HG02588 (cell line): ENCODE measurements at regions not wholly inside any gene's neighbourhood (a gene's known extent, or its start where the extent isn't known, plus 50 kb on each side); places are given as distances from the start of the nearest gene placed in this dataset.

Source experiments
- ATAC-seq: cut with Tn5 transposase; IDR thresholded peaks from one replicate; pipeline ENCODE4 v1.9.1; 2021; ENCODE audit warnings: mild to moderate bottlenecking, moderate library complexity; ENCODE audit not compliant: unreplicated experiment

DNA sequence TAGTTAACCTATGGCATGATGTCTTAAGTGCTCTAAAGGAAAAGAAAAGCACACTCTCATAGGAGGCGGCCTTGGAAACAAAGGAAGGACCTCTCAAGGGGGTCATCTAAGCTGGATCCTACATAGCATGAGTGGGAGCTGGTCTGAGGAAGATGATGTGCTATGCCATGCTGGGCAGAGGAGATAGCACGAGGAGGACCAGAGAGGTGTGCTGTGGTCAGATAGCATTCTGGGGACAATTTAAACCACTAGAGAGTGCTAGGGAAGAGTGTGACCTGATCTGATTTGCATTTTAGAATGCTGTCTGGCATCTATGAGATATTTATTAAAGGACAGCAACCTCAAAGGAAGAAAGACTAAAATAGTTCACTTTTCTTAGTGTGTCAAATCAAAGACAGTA, 910.1 kb upstream of the CELF4 start:
- ATAC-seq: no peak

DNA sequence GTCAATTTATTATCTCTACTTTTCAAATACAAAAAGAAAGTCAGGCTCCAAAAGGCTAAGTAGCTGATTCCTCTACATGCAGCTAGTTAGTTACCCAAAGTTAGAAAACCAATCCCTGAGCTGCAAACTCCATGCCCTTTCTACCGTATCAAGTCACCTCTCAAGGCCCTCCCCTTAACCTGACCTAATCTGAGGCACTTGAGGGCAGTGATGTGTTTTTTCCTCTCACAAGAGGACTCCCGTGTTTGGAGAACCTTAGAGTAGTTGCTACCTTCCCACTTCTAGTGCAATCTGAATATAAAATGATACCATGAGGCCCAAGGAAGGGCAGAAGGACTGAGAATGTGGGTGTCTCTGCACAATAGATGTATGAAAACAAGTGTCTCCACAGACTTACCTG, 907.9 kb upstream of the CELF4 start:
- no peak for ATAC-seq

DNA sequence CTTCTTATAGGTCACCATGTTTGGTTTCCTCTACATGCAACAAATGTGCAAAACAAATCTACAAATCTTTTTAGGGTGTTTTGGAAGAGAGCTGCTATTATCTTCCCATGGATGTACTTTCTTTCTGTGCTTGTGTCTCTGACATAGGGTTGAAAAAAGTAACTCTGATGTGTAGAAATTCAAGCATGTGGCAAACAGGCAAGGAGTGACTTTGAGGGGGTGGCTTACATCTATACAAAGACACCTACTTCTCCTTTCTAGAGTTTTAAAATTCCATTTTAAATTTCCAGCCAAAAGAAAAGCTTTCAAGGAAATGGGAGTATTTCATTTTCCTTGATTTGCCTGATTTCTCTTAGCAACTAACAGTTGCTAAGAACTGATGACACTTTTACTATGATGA, 904.8 kb upstream of the CELF4 start:
- no peak for ATAC-seq

DNA sequence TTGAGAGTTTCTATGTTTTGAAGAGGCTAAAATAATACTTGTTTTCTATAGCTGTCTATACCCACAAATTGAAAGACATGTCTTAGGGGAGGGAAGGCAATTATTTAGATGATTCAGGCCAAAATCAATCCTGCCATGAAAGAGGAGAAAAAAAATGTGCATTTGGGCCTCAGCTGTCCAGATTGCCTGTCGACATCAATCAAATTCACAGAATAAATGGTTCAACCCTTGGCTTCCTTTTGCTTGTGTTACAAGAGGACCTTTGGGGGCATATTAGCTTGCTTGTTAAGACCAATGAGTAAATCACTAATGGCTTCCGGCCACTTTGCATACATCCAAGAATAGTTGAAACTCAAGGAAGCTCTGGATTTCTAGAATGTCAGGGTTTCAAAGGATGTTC, 900.8 kb upstream of the CELF4 start:
- no peak for ATAC-seq

DNA sequence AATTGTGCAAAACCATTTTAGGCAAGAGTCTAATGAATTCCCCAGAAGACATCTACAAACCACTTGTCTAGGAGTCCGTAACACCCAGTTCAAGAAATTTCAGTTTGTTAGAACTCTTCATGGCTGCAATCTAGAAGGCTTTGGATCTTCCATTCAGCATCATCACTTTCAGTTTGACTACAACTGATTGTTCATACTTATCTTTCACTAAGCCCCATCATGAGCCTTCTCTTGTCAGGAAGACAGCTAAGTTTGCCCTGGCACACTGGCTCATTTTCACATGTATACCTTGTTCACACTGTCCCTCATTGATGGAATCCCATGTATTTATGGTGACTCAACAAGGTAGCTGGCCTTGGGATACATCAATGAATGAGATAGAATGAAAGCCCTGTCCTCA, 898.4 kb upstream of the CELF4 start:
- ATAC-seq: no peak

DNA sequence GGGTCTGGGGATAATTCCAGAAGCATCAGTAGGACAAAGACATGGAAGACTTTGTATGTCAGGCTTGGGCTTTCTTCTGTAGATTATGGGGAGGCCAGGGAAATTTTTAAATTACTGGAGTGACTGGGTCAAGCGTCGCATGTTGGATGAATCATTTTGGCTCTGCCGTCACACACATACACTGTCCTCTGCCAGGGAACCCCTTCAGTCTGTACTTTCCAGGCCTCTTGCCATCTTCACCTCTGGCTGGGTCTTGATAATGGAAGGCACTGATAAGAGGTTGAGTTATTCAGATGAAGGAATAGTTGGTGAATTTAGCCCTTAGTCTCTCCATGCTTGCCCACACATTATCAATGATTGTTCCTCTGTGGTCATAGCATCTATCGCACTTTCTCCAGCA, 895.1 kb upstream of the CELF4 start:
- ATAC-seq: no peak

DNA sequence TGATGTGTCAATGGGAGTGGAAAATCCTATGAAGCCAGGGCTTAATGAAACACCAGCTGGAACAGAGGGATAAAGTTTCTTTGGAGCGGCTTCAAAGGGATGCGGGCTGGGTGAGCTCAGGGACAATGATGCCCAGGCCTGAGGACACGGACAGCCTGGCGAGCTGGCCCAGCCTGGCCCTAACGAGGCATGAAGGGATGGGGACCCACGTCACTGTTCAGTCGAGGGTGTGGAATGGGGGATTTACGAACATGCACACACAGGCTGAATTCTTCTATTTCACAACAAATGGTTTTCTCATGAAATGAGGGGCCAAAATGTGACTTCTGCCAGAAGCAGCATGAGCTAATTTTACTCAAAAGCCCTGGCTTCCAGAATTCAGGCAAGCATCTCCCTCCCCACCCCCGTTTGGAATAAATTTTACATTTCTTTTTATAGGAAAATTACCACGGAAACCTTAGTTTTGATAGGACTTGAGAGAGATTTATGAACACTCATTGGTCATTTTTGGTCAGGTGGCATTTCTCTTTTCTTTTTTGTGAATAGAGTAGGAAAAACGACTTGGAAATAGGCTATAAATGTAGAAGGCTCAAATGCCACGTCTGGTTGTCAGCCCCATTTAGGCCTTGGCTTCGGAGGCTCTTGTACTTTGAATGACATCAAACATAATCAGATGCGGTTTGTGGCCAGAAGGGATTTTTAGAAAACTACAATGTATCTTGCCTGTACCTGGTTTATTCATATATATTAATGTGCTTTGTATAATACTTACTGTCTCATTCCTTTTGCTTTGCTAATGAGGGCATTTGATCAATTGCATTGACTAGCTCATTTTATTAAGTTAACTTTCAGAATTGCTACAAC, 893.8 kb upstream of the CELF4 start:
- ATAC-seq: no peak

DNA sequence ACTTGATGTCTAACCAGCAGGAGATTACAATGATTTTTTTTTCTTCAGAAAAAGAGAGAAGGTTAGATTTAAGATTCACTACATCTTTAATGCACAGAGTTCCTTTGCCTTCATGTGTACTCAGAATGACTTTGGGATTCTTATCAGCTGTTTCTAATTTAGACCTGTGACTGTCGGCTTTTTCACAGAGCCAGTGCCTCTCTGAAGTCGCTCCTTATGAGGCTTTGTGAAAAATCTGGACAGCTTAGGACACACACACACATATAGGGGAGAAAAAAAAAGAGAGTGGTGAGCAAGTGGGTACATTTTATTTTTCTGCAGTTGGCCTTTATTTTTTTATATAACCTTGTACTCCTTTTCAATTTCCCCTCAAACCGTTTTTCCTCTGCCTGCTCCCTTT, 893.1 kb upstream of the CELF4 start:
- no peak for ATAC-seq

DNA sequence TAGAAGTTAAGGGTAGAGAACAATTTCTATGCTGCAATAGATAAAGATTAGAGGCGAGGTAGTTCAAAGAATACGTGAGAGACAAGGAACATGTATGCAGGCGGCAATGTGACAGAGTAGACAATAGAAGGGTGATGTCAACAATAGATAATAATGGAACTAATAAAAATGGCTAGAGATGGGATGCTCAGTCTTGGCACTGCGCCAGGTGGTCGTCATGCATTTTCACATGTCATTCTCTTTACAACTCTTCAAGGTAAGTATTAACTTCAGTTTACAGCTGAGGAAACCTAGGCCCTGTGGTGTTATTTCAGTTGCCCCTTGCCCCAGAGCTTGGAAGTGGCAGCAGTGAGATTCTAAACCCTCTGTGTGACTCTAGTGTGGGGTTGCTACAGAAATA, 890.7 kb upstream of the CELF4 start:
- ATAC-seq: no peak

DNA sequence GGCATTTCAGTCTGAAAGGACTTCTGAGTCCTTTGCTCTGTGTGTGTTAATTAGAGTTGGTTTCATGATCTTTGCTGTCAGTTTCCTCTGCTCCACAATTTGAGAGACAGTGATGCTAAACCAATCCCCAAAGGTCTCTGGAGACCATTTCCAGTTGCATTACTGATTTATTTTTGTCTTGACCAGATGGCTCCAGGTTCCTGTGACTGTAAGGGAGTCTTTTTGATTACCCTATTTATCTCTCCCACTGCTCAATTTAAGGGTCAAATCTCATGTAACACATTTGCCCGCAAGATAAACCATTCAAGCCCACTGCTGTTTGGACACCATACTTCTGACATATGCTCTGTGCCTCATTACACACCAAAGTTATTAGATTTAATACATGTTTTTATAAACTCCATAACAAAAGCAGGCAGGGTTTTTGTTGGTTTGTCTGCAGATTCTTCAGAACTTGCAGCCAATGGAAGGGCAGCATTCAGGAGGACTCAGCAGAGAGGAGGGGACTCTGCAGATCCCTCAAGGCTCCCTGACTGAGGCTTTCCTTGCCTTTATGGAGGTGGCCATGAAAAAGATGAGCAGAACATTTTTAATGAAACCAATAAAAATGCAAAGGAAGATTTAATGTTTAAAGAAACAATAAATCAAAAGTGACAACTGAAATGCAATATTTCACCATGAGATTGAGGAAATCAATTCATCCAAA, 889.3 kb upstream of the CELF4 start:
- ATAC-seq: no peak

DNA sequence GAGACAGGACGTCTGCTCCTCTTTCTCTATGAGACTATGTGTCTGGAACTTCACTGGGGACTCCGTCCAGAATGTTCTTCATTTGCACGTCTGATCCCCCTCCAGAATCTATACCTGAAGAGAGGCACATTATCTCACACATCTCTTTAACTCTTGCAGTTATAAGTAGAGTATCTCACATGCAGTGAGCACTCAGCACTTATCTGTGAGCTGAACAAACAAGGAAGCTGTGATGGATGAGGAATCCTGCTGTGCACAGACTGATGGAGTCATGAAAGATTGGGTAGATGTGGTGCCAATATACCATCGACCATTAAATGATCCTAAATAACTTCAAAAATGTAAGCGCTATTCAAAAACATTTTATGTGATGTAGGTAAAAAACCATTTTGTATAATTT, 888.3 kb upstream of the CELF4 start:
- ATAC-seq: no peak

DNA sequence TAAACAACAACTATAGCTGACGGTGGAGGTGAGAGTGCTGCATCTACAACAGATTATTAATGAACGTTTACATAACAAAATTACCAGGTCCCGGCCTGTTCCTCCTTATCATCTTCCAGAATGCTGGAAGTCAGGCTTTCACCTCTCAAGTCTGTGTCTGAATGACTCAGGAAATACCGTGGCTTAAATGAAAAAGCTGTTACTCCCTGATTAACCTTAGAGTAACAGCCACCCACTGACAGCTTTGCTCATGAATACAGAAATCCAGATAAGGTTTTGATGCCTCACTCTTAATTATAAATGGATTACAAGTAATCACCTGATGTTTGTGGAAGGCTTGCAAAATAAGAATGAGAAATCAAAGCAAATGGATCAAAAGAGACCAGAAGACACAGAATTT, 885.3 kb upstream of the CELF4 start:
- ATAC-seq: no peak

DNA sequence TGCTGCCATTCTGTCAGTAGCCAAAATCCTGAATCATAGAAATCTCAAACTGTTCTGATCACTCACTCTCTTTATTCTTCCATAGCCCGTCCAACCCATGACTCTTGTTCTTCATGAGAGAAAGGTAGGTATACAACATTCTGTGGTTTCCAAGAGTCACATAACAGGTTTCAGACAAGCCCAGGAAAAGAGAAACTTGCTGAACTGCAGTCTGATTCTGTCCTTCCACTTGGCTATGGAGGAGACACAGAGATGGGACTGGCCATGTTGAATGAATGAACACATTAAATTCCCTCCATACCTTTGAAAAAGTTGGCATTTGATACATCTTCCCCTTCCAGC, 880.2 kb upstream of the CELF4 start:
- no peak for ATAC-seq

DNA sequence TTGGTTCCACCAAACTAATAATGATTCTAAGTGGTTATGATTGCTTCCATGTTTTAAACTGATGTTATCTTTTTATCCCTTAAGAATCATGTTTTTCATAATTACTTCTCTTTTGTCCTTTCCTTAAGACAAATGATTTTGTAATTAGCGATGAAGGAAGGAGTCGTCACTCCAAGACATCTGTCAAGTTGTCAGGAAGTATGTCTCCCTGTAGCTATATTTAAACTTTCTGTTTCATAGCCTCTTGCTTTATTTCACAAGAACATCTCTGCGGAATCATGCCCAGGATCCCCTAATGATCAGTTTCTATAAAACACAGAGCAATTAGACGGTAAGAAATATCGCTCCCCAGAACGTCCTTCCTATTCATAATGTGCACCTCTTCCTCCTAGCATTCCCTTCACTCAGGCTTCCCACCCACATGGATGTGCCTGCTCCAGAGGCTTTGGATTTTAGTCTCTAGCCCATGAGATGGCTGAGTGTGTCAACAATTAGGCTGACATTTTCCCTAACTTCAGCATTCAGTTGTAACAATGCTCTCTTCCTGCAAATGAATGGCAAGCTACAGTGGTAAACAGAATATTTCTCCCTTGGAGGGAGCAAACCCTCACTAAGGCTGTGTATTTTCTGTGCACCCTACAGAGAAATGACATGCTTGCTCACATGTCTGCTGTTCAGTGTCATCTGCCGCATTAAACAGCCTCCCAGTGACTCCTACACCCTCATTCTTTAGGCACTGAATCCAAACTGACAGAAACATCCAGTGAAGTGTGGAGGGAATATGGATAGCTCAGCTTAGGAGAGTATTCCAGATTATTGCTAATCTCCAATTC, 879.6 kb upstream of the CELF4 start:
- ATAC-seq: no peak

DNA sequence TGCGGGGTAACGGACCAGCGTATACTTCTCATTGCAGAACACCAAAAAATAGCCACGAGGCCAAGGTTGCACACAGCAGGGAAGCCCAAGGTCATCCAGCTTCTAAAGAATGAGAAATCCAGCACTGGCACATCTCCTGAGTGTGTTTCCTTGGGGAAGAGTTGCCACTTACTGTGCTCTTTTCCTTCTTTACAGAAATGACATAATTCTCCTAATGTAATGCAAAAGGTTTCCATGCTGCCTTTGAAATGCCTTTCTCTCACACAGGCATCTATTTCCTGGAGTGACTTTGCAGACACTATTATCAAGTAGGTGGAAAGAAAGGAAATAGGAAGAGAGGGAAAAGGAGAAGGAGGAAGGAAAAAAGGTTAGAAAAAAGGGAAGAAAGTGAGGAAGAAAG, 862.1 kb upstream of the CELF4 start:
- no peak for ATAC-seq

DNA sequence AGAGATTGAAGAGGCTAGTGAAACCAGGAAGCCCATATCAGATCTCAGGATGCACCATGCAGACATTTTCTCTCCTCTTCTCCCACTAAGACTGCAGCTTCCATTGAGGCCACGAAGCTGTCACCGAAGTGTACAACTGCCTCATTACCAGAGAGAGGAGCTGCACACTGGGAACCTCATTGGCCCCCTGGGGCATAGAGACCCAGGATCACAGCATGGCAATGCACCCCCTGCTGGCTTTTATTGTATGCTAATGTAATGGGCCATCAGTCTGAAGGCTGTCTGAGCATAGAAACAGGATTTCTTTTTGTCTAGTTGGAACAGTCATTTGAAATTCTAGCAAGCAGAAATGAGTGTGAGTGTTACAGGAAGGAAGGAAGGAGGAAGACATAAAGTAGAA, 861.6 kb upstream of the CELF4 start:
- ATAC-seq: no peak

DNA sequence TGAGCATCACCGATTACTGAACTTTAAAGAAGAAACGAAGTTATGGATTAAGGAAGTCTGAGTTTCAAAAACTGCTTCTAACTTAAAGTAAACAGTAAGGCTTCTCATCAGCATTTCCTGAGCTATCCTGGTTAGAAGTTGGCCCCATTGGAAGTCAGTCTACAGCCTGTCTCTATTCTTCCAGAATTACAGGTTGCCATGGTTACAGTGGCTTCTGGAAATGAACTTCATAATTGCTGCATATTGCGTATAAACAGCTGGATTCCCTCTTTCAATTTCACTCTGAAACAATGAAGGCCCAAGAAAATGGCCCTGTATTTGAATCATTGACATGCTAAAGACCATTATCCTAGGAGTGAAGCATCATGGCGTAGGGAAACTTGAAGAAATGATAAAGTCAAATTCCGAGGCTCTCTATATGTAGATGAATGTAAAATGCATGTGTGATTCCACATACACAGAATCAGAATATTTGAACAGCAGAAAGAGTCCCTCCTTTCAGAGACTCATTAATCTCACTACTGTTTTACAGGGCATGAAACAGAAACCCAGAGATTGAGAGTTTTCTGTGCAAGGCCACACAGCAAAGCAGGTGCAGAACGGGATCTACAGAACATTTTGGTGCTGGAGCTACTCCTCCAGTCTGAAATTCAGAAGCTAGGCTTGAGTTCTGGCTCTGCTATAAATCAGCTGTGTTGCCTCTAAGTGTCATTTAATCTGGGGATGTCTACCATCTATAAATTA, 856.4 kb upstream of the CELF4 start:
- no peak for ATAC-seq

DNA sequence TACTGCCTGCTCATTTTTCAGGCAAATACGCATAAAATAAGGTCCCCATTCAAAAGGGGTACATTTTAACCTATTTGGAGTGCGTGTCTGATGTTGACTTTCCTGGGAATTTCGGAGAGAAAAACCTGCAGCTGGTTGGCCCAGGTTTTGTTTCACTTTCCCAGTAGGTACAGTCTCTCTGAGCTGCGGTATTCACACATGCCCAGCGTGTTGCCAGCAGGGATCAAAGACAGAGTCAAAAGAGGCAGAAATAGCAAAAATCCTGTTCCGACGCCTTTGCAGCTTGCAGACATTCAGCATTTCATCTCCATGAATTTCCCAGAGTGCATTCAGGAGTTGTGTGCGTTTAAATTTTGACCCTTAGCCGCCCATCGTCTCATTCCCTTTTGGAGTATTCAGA, 855.4 kb upstream of the CELF4 start:
- ATAC-seq: no peak

DNA sequence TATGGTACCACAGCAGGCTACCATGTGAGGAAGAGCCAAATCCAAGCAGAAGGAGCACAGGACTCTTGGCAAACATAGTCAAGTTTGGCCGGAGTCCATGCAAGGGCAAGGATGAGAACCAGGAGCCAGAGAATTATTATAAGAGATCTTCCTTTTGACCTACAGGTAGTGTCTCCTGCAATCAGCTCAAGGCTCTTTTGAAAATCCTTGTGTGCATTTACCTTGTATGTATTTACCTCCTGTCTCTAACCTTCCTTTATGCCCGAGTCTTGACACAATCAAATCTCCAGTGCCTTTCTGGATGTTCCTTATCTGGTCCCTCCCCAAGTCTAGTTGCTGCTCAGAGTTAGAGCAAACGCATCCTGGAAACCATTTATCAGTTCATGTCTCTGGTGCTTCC, 855.0 kb upstream of the CELF4 start:
- ATAC-seq: no peak

DNA sequence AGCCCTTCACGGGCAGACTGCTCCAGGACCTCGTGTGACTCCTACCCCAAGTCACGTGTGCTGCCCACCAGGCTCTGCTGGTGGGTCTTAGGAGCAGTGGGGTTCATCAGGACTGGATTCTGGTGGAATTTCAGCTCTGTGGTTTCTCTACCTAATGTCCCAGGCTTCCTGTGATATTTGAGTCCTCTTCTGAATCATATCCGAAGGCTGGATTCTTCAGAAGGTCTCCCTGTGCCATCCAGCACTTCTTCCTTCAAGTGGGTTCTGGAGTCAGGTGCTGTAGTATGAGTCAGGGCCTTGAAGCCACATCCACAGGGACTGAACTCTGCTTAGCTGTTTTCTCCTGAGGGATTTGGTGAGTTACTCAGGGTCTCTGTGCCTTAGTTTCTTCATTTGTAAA, 850.2 kb upstream of the CELF4 start:
- ATAC-seq: no peak

DNA sequence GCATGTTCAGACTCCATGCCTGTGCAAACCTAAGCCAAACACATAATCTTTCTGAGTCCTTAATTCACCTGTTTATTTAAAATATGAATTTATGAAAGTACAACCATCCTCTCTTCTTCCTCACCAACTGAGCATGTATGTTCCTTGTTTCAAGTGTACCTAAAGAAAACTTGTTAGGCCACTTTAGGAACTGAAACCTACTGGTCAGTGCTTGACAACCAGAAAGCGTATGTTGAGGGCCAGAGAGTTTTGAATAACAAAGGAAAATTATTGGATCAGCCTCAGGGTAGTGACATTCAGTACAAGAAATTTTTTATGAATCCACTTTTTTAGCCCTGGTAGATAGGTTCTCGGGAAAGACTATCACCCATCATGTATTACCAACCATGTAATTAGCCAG, 847.6 kb upstream of the CELF4 start:
- ATAC-seq: no peak
